CD4-positive, alpha-beta T cell treated with Interleukin-2 at 100 ng/mL for 4 hours (primary cell): ENCODE measurements at regions not wholly inside any gene's neighbourhood (a gene's known extent, or its start where the extent isn't known, plus 50 kb on each side); places are given as distances from the start of the nearest gene placed in this dataset.
A peak's percentile ranks its signal among the peaks of the same experiment; 100 is the strongest.

Experiments used
- DNase-seq: peaks from one replicate; pipeline ENCODE4 v3.0.0-alpha.2; 2020; ENCODE audit warnings: low spot score

DNA sequence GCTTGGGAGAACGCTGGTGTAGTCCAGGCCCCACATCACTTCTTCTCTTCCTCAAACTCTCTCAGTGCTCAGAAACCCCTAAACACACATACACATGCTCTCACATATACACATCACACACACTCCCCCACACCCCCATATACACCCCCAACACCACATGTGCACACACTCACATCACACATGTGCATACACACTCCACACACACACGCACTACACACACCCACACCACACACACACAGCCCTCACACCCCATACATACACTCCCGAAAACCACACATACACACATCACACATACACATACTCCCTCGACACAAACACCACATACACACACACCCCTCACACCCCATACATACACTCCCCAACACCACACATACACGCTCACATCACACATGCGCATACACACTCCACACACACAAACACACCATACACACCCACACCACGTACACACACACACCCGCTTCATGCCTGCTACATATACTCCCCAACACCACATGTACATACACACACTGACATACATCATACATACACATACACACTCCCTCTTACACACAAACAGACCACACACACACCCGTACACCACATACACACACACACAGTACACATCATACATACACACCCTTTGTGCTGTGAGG is 110.3 kb upstream of the TMEM170B start:
- no peak for DNase-seq

DNA sequence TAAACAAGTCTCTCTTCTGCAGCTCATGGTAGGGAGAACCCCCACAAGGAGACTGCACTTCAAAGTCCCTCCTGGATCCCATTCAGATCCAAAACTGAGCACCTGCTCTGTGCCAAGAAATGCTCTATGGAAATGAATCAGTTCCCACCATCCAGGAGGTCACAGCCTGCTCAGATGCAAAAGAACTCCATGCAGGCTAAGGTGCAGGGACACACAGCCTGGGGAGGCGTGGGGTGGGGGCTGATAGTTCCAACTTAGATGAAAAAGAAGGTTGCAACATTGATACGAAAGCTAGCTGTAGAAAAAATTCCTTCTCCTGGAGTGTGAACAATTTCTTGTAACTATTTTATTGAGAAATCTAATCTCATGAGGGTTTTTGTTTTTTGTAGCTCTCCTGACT is 111.0 kb upstream of the TMEM170B start:
- DNase-seq = no peak

DNA sequence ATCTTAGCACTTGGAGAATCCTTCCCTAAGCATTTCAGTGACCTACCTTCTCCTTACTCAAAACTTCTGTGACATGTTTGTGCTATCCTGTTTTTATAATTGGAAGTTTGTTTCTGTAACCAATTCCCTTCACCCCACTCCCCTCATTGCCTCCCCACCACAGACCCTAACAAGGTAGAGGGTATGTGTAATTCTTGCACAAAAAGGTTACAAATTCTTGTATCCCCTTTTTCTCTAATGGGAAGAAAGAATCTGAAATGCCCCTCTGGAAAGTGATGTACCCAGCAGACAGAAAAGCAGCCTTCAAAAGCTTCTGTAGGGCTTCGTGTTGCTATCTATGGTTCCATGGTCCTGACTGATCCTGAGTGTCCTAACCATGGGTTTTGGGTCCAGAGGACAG is 111.7 kb upstream of the TMEM170B start:
- DNase-seq = no peak

DNA sequence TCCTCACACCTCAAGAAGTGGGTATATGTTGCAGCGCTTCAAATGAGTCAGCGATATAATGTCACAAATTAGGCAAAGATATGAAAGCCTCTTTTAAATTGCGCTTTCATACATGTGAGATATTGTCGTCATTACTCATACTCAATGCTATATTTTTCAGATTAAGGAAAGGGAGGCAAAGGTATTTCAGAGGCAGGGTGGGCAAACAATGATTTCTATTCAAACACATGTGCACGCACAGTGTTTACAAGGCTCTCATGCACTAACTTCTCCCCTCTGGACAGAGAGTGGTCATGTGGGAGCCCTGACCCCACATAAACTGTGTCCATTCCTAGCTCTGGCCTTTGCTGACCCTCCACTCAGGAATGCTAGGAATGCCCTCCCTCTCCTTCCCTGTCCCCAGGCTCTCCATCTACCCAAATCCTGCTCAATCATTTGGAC is 112.1 kb upstream of the TMEM170B start:
- no peak for DNase-seq

DNA sequence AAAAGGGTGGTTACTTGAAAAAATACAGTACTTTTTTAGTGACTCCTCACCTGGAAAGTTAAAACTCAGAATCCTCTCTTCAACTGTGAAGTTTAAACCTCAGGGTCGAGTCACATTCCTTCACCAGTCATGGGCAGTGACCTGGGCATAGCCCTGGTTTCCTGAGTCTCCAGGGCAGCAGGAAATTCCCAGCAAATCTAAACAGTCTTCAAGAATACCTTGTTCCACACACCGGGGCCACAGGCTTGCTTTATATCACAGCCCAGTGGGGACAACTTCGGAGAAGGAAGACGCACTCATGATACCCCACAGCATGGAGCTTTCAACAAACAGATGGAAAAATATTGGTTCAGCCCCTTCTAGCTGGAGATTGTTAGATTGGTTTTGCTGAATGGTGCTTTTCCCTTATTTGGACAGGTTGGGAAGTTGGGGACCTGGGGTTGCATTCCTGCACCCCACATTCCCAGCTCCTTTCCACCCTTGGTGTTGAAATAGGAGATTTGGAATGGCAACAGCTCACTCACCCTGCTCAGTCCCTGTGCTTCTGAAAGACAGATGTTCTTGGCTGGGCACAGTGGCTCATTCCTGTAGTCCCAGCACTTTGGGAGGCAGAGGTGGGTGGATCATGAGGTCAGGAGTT is 113.0 kb upstream of the TMEM170B start:
- DNase-seq = no peak

DNA sequence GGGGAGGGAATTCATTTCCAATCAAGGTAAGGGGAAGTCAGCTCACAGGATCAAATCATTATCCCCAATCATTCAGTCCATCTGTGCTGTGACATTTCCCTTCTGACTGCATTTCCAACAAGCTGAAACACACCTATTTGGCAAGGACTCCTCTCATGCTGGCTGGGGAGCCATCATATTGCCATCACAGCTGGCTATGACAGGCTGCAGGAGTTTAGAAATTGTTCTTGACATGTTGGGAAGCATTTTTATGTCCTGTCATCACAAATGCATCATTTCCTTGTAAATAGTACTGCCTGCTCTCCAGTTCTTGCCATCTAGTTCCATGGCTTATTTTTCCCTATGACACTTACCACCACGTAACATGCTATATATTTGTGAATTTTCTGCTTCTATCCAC is 113.9 kb upstream of the TMEM170B start:
- DNase-seq = no peak

DNA sequence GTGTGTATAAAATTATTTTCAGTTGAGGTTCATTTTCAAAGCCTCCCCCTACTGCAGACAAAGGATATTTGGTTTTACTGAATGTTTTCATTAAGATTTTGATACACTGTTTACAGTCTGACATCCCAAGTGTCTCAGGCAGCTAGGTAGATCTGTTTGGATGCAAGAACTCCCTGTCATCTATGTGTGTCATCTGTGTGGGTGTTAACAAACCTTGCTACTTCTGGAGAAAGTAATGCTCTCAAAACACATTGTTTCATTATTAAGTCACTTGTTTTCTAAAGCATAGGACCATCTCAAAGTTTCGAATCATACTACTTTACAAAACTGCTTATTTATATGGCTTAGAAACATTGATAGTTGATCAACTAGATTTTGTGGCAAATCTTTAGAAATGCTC is 114.5 kb upstream of the TMEM170B start:
- no peak for DNase-seq

DNA sequence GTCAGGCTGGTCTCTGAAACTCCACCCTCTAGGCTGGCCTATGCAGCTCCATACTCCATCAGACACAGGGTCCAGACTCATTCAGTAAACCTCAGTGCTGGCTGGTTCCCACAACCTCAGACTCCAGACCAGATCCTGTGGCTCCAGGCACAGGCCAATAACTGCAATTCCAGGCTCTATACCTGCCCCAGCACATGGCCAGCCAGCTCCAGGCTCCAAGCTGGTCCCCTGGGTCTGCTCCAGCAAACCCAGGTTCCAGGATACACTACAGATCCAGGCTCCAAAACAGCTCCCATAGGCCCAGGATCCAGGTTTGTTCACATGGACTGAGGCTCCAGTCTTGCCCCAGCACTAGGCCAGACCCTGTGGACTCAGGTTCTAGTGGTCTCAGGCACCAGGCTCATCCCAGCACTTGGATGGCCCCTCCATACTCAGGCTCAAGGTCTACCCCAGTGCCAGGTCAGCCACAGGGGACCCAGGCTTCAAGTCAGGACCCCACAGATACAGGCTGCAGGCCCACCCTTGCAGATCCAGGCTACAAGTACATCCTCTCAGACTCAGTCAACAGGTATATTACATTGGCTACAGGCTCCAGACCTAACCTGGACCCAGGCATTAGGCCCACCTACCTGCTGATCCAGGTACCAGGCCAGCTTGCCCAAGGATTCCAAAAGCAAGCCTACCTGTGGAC is 117.6 kb upstream of the TMEM170B start:
- DNase-seq = no peak

DNA sequence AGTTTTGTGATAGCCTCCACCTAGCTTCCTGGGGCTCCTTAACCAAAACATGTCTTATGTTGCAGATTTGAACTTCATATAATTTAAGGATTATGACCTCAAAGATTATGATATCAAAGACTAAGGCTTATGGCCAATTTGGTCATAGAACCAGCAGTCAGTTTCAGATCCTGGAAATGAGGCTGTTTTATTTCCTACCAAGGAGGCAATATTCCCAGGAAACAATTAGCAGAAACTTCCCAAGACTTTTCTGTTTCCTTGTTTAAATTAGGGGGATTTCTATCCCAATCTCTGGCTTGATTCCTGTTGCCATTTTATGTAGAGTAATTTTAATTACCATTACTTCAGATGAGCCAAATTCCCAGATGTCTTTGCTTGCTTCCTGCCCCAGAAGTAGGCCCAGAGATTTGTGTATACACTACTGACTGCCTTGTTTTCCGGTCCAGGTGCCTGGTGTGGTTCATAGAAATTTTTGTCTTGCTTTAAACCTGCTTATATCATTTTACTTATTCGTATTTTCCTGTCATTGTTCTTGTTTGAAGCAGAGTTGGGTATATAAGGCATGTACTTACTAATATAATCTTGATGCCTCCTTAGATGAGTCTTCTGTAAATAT is 119.2 kb upstream of the TMEM170B start:
- no peak for DNase-seq

DNA sequence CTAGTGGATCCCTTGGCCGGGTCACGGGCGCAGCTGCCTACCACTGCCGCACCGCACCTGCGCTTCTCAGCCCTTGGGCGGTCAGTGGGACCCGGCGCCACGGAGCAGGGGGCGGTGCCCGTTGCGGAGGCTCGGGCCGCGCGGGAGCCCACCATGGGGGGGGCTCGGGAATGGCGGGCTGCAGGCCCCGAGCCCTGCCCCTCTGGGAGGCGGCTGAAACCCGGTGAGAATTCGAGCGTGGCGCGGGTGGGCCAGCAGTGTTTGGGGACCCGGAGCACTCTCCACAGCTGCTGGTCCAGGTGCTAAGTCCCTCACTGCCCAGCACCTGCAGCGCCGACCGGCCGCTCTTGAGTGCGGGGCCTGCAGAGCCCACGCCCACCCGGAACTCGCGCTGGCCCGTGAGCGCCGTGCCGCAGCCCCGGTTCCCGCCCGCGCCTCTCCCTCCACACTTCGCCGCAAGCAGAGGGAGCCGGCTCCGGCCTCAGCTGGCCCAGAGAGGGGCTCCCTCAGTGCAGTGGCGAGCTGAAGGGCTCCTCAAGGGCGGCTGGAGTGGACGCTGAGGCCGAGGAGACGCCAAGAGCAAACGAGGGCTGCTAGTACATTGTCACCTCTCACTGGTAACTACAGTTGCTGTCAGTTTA is 120.5 kb upstream of the TMEM170B start:
- DNase-seq = no peak

DNA sequence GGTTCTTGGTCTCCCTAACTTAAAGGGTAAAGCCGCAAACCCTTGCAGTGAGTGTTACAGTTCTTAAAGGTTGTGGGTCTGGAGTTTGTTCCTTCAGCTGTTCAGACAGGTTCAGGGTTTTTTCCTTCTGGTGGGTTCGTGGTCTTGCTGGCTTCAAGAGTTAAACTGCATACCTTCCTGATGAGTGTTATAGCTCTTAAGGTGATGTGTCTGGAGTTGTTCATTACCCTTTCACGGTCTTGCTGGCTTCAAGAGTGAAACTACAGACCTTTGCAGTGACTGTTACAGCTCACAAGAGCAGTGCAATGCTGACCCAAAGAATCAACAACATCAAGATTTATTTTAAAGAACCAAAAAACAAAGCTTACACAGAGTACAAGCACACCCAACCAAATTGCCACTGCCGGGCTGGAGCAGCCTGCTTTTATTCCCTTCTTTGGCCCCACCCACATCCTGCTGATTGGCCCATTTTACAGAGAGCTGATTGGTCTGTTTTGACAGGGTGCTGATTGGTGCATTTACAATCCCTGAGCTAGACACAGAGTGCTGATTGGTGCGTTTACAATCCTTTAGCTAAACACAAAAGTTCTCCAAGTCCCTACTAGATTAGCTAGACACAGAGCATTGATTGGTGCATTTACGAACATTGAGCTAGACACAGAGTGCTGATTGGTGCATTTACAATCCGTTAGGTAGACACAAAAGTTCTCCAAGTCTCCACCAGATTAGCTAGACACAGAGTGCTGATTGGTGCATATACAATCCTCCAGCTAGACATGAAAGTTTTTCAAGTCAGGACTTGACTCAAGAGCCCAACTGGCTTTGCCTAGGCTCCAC is 121.2 kb upstream of the TMEM170B start:
- DNase-seq = peak; percentile 19

DNA sequence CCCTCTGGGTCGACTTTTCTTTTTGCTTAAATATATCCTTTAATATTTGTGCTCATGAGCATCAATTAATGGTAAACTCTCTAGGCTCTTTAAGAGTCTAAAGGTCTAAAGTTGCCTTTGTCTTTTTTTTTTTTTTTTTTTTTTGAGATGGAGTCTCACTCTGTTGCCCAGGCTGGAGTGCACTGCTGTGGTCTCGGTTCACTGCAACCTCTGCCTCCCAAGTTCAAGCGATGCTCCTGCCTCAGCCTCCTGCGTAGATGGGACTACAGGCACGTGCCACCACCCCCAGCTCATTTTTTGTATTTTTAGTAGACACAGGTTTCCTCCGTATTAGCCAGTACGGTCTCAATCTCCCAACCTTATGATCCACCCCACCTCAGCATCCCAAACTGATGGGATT is 122.0 kb upstream of the TMEM170B start:
- DNase-seq = no peak

DNA sequence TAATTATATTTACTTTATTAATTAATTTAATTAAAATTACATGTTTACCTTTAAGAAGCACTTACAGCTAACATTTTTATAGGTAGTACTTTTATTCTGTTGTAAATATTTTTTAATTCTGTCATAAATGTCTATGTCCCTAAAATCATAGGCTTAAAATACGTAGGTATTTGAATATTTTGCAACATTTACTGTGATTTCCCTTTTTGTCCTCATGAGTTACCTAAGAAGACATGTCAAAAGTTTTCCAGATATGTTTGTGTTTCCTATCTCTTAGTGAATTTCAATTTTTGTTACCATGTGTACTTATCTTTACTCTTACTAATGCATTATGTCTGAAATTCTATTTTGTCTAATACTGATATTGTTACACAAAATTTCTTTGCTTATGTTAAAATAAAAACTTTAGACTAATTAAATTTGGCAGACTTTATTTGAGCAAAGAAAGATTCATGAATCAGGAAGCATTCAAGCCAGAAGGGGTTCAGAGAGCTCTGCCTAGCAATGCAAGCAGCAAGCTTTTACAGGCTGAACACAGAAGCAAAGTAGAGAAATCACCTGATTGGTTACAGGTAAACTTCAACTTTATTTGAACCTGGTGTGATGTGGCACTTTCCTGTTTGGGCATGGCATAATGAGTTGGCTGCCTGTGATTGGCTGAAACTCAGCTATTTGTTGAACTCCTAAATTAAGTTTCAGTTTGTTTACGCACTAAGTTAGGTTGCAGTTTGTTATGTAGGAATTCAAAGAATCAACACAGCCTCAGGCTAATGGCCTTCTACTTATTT is 123.2 kb upstream of the TMEM170B start:
- DNase-seq = peak; percentile 72

DNA sequence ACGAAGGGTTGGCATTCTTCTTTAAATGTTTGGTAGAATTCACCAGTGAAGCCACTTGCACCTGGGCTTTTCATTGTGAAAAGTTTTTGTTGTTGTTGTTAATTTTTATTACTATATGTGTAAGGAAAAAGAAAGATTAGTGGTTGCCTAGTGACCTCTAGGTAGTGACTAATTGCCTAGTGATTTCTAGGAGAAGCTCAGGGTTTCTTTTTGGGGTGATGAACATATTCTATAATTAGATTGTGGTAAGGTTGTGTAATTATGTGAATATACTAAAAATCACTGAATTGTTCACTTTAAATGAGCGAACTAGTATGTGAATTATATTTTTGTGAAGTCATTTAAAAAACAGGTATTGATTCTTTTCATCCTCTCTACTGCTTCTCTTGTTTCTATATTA is 123.8 kb upstream of the TMEM170B start:
- peak; percentile 50 for DNase-seq

DNA sequence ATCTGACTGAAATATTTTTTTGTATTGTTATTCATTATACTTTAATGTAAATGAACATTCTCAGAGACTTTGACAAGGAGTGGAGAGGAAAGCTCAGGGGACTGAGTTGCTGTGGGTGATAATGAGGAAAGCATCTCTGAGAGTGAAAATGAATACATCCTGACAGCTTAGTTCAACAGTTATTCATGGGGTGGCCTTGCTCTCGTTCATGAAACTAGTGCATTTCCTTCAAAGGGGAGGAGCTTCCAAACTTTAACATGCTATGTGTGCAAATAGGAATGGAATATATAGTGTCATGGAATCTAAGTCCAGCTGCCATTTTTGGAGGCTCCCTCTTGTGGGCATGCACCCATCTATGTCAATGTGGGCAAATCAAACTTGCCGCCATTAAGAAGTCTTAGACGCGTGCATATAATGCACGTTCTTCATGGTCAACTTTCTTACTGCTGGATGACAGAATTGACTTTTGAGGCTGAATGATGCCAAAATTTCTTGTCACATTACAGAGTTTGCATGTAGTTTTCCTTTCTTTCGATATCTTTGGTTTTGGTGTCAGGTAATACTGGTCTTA is 124.3 kb upstream of the TMEM170B start:
- no peak for DNase-seq

DNA sequence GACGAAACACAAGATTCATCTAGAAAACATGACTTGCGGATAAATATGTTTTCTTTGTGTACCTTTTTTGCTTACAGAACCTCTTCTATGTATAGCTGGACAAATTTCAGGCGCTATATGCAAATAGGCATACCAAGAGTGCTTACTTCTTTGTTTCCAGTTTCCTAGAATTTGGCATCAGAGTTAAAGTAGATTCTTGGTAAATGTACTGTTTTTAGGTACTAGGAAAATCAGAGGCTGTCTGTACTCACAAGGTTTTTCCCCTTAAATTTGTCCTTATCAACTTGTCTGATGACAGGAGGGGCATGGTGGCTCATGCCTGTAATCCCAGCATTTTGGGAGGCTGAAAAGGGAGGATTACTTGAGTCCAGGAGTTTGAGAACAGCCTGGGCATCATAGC is 124.9 kb upstream of the TMEM170B start:
- peak; percentile 50 for DNase-seq

DNA sequence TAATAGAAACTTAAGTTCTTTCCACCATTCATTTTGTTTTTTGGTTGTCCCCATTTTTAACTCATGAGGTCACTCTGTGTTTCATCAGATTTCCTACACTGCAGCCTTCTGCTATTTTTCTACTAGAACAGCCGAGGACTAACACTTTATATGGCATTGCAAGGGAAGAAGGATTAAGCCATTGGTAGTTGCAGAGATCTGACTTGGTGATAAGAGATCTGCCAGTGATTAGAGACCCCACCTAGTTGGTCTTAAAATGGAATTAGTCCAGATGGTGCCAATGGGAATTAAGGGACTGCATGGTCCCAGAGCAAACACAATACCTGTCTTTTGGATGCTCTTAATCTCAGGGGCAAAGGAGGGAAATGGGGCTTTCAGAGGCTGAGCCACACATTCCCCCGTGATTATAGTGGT is 125.5 kb upstream of the TMEM170B start:
- no peak for DNase-seq

DNA sequence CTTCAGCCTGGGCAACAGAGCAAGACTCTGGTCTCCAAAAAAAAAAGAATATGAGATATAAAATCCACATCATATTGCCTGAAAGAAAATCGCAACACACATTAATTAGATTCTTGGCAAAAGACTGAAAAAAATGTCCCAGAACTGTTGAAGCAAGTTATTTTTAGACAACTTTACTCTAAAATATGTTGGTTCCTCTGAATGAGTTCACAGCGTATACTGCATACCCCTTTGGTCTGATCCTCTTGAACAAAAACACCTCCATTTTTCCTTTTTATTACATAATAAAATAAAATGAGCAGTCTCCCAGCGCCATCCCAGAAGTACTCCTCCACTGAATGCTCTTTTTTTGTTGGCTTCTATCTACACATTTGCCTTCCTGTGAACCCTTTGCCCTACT is 126.0 kb upstream of the TMEM170B start:
- no peak for DNase-seq

DNA sequence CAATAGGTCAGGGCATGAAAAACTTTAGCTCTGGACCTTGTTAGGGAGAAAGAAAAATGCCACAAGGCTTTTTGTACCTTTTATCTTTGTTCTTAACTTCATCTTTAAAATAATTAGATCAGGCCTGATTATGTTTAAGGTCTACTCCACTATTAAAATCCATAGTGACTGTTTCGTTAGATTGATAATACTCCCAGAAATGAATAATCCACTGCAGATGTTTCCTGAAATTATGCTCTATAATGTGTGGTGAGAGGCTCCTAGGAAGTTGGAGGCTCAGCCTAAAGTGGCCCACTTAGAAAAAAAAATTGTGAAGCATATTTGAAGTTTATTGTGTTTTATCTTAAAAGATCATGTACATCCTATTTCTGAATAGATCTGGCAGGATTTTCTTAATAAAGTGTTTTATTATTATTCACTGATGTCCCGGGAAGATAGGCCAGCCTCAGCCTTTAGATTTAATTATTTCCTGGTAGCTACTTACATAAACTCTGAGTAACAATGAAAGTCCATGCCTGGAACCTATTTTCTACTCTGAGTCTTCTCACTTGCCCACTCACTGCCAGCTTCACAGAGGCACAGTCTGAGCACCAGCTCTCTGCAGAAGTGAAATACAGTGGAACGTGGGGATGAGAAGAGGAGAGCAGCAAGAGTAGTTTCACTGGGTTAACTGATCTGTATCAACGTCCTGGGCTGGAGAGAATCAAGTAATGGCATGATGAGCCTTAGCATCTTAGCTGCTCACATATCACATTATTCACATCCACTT is 126.8 kb upstream of the TMEM170B start:
- DNase-seq = no peak

DNA sequence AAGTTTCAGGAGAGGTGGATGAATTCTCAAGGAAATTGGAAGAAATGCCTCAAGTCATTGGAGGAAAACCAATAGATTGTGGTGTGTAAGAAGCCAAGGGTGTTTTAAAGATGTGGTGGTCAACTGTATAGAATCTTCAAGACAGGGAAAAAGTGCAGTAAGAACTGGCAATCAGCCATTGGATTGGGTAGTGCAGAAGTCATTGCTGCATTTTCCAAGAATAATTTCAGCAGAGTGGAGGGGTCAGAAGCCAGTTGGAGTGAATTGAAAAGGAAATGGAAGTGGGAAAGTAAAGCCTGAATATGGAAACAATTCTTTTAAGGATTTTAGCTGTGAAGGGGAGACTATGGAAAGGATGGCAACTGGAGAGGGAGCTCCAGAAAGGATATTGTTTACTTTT is 128.2 kb upstream of the TMEM170B start:
- no peak for DNase-seq
